HCT116 (cell line): ENCODE measurements at regions not wholly inside any gene's neighbourhood (a gene's known extent, or its start where the extent isn't known, plus 50 kb on each side); places are given as distances from the start of the nearest gene placed in this dataset.

Experiments
- ATAC-seq: fragments of 200-7000 bp; cut with Tn5 transposase; 2 replicates; pipeline ENCODE4 v1.9.1; 2020; ENCODE audit warnings: mild to moderate bottlenecking, moderate library complexity
- BruUV-seq: library from RNA; stranded (reverse); fragments of 400-500 nt; replicated peaks from 2 replicates; lab custom pipeline; 2021; lab: Mats Ljungman, UMichigan
- CTCF ChIA-PET: fragments of 300-600 bp; sonication (Branson Sonifier 250); formaldehyde crosslinking; loops from one replicate; lab custom pipeline; 2021; ENCODE audit warnings: antibody characterized with exemption; lab: Charles Lee
- POLR2A ChIA-PET: fragments of 300-600, 350-600 bp; sonication (Branson Sonifier 250); formaldehyde crosslinking; loops from one replicate; lab custom pipeline; 2021; ENCODE audit warnings: antibody characterized with exemption; lab: Charles Lee
- RAD21 ChIA-PET, 2 experiments: fragments of 300-600 bp; sonication (Branson Sonifier 250); formaldehyde crosslinking; loops; one replicate each; lab custom pipeline; 2023; ENCODE audit warnings: low total read pairs in 2 of 2; ENCODE audit not compliant: uncharacterized antibody in 2 of 2, unreplicated experiment in 2 of 2, low non-redundant PET in 1 of 2; lab: Charles Lee
- DNase-seq: peaks from one replicate; pipeline ENCODE4 v3.0.0-alpha.2; 2010; ENCODE audit warnings: low read depth, low spot score
- H2AFZ ChIP-seq: fragments of 200-600 bp; shearing (Covaris generic), sonication (generic); 2 replicates; pipeline ENCODE4 v1.6.1; 2017; ENCODE audit warnings: low read depth, mixed run types, mixed read lengths, antibody characterized with exemption, low read length; ENCODE audit not compliant: poor library complexity, severe bottlenecking
- H3K27ac ChIP-seq: 2 replicates; pipeline ENCODE4 v1.5.1; 2012; ENCODE audit warnings: low read depth, low read length
- H3K27me3 ChIP-seq: fragments of 200-600 bp; sonication (generic); 2 replicates; pipeline ENCODE4 v1.6.1; 2016; ENCODE audit warnings: mixed run types, low read length, mixed read lengths; ENCODE audit not compliant: insufficient read depth
- H3K36me3 ChIP-seq, 2 experiments: fragments of 200-500 bp in 1 of 2; fragments of 200-600 bp in 1 of 2; sonication (Bioruptor generic) in 1 of 2; sonication (generic) in 1 of 2; 2 replicates each; pipeline versions ENCODE4 v1.5.1 to v1.6.1; 2014 to 2016; ENCODE audit warnings: low read length in 2 of 2, inconsistent platforms in 1 of 2, mixed read lengths in 1 of 2, mixed run types in 1 of 2; ENCODE audit not compliant: insufficient read depth in 2 of 2, control insufficient read depth in 1 of 2
- H3K4me1 ChIP-seq, 2 experiments: fragments of 200-600 bp in 1 of 2; sonication (generic) in 1 of 2; 2 replicates each; pipeline versions ENCODE4 v1.5.1 to v1.6.1; 2012 to 2017; ENCODE audit warnings: low read length in 2 of 2, inconsistent platforms in 1 of 2, mild to moderate bottlenecking in 1 of 2, mixed read lengths in 1 of 2, mixed run types in 1 of 2, moderate library complexity in 1 of 2; ENCODE audit not compliant: insufficient read depth in 2 of 2, control insufficient read depth in 1 of 2
- H3K4me2 ChIP-seq: fragments of 200-600 bp; sonication (generic); 2 replicates; pipeline ENCODE4 v1.6.1; 2017; ENCODE audit warnings: mixed run types, low read length, mixed read lengths
- H3K4me3 ChIP-seq, 2 experiments: fragments of 200-600 bp in 1 of 2; sonication (generic) in 1 of 2; replicated peaks in 1 of 2; 2 replicates each; pipeline ENCODE4 v1.5.1; 2011 to 2016; ENCODE audit warnings: low read length in 2 of 2, control low read depth in 1 of 2, low read depth in 1 of 2, mild to moderate bottlenecking in 1 of 2, mixed read lengths in 1 of 2, mixed run types in 1 of 2
- H3K79me2 ChIP-seq: fragments of 200-600 bp; sonication (generic); 2 replicates; pipeline ENCODE4 v1.6.1; 2017; ENCODE audit warnings: mild to moderate bottlenecking, mixed run types, low read length, moderate library complexity, mixed read lengths; ENCODE audit not compliant: insufficient read depth
- H3K9ac ChIP-seq: fragments of 200-600 bp; sonication (generic); 2 replicates; pipeline ENCODE4 v1.6.1; 2016; ENCODE audit warnings: low read length, mixed read lengths
- H3K9me2 ChIP-seq: fragments of 200-600 bp; sonication (generic), shearing (Covaris generic); 2 replicates; pipeline ENCODE4 v1.6.1; 2017; ENCODE audit warnings: mixed run types, mild to moderate bottlenecking, moderate library complexity; ENCODE audit not compliant: insufficient read depth
- H3K9me3 ChIP-seq, 2 experiments: fragments of 200-500 bp in 1 of 2; fragments of 200-600 bp in 1 of 2; sonication (Bioruptor generic) in 1 of 2; sonication (generic) in 1 of 2; 2 replicates each; pipeline ENCODE4 v1.6.1; 2014 to 2017; ENCODE audit warnings: low read length in 2 of 2, mixed read lengths in 2 of 2, inconsistent platforms in 1 of 2, low read depth in 1 of 2, mild to moderate bottlenecking in 1 of 2, mixed run types in 1 of 2, moderate library complexity in 1 of 2; ENCODE audit not compliant: control insufficient read depth in 1 of 2, insufficient read depth in 1 of 2
- H4K20me1 ChIP-seq: fragments of 200-600 bp; sonication (generic), shearing (Covaris generic); 2 replicates; pipeline ENCODE4 v1.6.1; 2017; ENCODE audit warnings: mixed run types, mild to moderate bottlenecking, moderate library complexity; ENCODE audit not compliant: insufficient read depth
- CTCF ChIP-seq, 3 experiments: fragments of 200-600 bp in 1 of 3; sonication (generic) in 1 of 3; IDR thresholded peaks in 2 of 3; conservative IDR thresholded peaks in 1 of 3; 2 replicates each; pipeline ENCODE4 v1.5.1; 2012 to 2017; ENCODE audit warnings: low read depth in 2 of 3, low read length in 2 of 3, antibody characterized with exemption in 1 of 3, borderline replicate concordance in 1 of 3, control low read depth in 1 of 3, mild to moderate bottlenecking in 1 of 3, mixed read lengths in 1 of 3, mixed run types in 1 of 3, moderate library complexity in 1 of 3; ENCODE audit not compliant: insufficient read depth in 1 of 3
- EGR1 ChIP-seq: IDR thresholded peaks from 2 replicates; pipeline ENCODE4 v1.6.1; 2012; ENCODE audit warnings: low read depth
- JUND ChIP-seq: IDR thresholded peaks from 2 replicates; pipeline ENCODE4 v1.6.1; 2012
- RAD21 ChIP-seq: IDR thresholded peaks from 2 replicates; pipeline ENCODE4 v1.6.1; 2012; ENCODE audit warnings: low read depth, mild to moderate bottlenecking
- SIN3A ChIP-seq: IDR thresholded peaks from 2 replicates; pipeline ENCODE4 v1.6.1; 2012; ENCODE audit warnings: low read depth
- ZBTB33 ChIP-seq: IDR thresholded peaks from 2 replicates; pipeline ENCODE4 v1.6.1; 2011; ENCODE audit warnings: mild to moderate bottlenecking, low read length, moderate library complexity; ENCODE audit not compliant: insufficient replicate concordance; ENCODE audit errors: extremely low read depth
- ZNF274 ChIP-seq: fragments of 200-500 bp; sonication (Bioruptor generic); IDR thresholded peaks from 2 replicates; pipeline ENCODE4 v1.6.1; 2014; ENCODE audit warnings: mild to moderate bottlenecking, low read depth, low read length, inconsistent platforms
- intact Hi-C: fragments of 100-400 bp; cut with micrococcal nuclease; formaldehyde crosslinking; loops from 2 replicates; pipeline ENCODE4 v1.10.0; 2022

- Histone ChIP-seq H3K27ac (no peak overlapping the region), H3K36me3 (no peaks in the 10 kb centered on the region), H3K27me3 (no peaks in the 10 kb centered on the region), H2AFZ (no peak overlapping the region), H3K4me3 (no peak overlapping the region), H3K79me2 (no peaks in the 10 kb centered on the region), H3K9ac (no peak overlapping the region), H3K9me2 (no peaks in the 10 kb centered on the region), H4K20me1 (no peaks in the 10 kb centered on the region), H3K9me3 (no peaks in the 10 kb centered on the region), H3K4me1 (no peaks in the 10 kb centered on the region), H3K4me2 (no peak overlapping the region)
- no TSS peak for BruUV-seq
- intact Hi-C loops, result no loop called here
- ChIA-PET CTCF (no interaction called here), RAD21 (no interaction called here), POLR2A (no interaction called here)
- no peak for TF ChIP-seq CTCF (IDR thresholded peaks at IDR 0.05 in 2 of 3, conservative IDR thresholded peaks at IDR 0.05 in 1 of 3; ENCODE audit: borderline replicate concordance in 1 of 3, insufficient read depth in 1 of 3, low read depth in 2 of 3, low read length in 2 of 3)
- no peak for TF ChIP-seq RAD21
- no peak for TF ChIP-seq ZBTB33
- TF ChIP-seq SIN3A, result no peak
- no peak for TF ChIP-seq JUND
- no peak for TF ChIP-seq ZNF274
- no peak for TF ChIP-seq EGR1
- no peak for DNase-seq
- no peak for ATAC-seq
These were observed 295.0 kb upstream of the MGAT4C start for GRCh38 chr12:86551146-86551571.
